SK-N-SH treated with all-trans-retinoic acid at 6 μM for 48 hours (cell line): ENCODE measurements at regions not wholly inside any gene's neighbourhood (a gene's known extent, or its start where the extent isn't known, plus 50 kb on each side); places are given as distances from the start of the nearest gene placed in this dataset.

ENCODE experiments used
- ARNTL ChIP-seq: fragments of 450-650 bp; formaldehyde crosslinking; IDR thresholded peaks from 2 replicates; pipeline ENCODE4 v1.5.0; 2020; ENCODE audit warnings: low read depth, mild to moderate bottlenecking, moderate library complexity, borderline replicate concordance
- CSDC2 ChIP-seq: fragments of 250-450 bp; sonication (Bioruptor Pico); IDR thresholded peaks from 2 replicates; pipeline ENCODE4 v1.5.0; 2020; ENCODE audit warnings: mild to moderate bottlenecking, moderate library complexity
- GLIS3 ChIP-seq: fragments of 250-450 bp; sonication (Bioruptor Pico); IDR thresholded peaks from 2 replicates; pipeline ENCODE4 v1.5.0; 2020; ENCODE audit warnings: mild to moderate bottlenecking, moderate library complexity
- ISL1 ChIP-seq: fragments of 250-450 bp; sonication (Bioruptor Pico); IDR thresholded peaks from 2 replicates; pipeline ENCODE4 v2.1.2; 2022; ENCODE audit warnings: mild to moderate bottlenecking, moderate library complexity
- POU6F1 ChIP-seq: fragments of 250-450 bp; sonication (Bioruptor Pico); IDR thresholded peaks from 2 replicates; pipeline ENCODE4 v1.8.0; 2021; ENCODE audit warnings: low read depth, mild to moderate bottlenecking, moderate library complexity, borderline replicate concordance
- RARB ChIP-seq: fragments of 250-450 bp; sonication (Bioruptor Pico); IDR thresholded peaks from 2 replicates; pipeline ENCODE4 v1.8.0; 2021; ENCODE audit warnings: mild to moderate bottlenecking, moderate library complexity
- TSHZ2 ChIP-seq: fragments of 250-450 bp; sonication (Bioruptor Pico); IDR thresholded peaks from 2 replicates; pipeline ENCODE4 v1.5.0; 2020; ENCODE audit warnings: mild to moderate bottlenecking, moderate library complexity
- ZFP3 ChIP-seq: fragments of 250-450 bp; sonication (Bioruptor Pico); IDR thresholded peaks from 2 replicates; pipeline ENCODE4 v1.5.0; 2020; ENCODE audit warnings: mild to moderate bottlenecking, moderate library complexity
- ZFP30 ChIP-seq: fragments of 450-650 bp; formaldehyde crosslinking; IDR thresholded peaks from 2 replicates; pipeline ENCODE4 v1.5.0; 2022; ENCODE audit warnings: mild to moderate bottlenecking, moderate library complexity

- TF ChIP-seq TSHZ2 (CRISPR knock-in tag) (no peak), CSDC2 (CRISPR knock-in tag) (no peak), RARB (CRISPR knock-in tag) (no peak), ARNTL (CRISPR knock-in tag) (no peak), GLIS3 (CRISPR knock-in tag) (no peak), ISL1 (CRISPR knock-in tag) (no peak), ZFP30 (CRISPR knock-in tag) (no peak), ZFP3 (no peak), POU6F1 (CRISPR knock-in tag) (no peak)
These were observed 129.5 kb downstream of the TENT5C start for GRCh38 chr1:117735045-117735992.
